ENCODE measurements at regions not wholly inside any gene's neighbourhood (a gene's known extent, or its start where the extent isn't known, plus 50 kb on each side); places are given as distances from the start of the nearest gene placed in this dataset.

- Histone ChIP-seq H3K4me1 (ENCODE audit: control insufficient read depth in 2 of 2, insufficient read depth in 2 of 2, low read length in 1 of 2) (no peaks in the 10 kb centered on the region), H3K27ac (ENCODE audit: low read depth in 2 of 2, low read length in 1 of 2) (no peak overlapping the region), H3K36me3 (ENCODE audit: control insufficient read depth in 2 of 2, insufficient read depth in 2 of 2, low read length in 1 of 2) (no peaks in the 10 kb centered on the region), H3K9me3 (ENCODE audit: control insufficient read depth in 2 of 2, insufficient read depth in 1 of 2, low read depth in 1 of 2, low read length in 1 of 2) (no peaks in the 10 kb centered on the region), H3K4me3 (ENCODE audit: low read depth in 1 of 2, low read length in 2 of 2) (no peak overlapping the region), H3K27me3 (ENCODE audit: control insufficient read depth in 1 of 2, insufficient read depth in 2 of 2, low read length in 2 of 2) (no peaks in the 10 kb centered on the region)
- 66 to 72% methylated on average over 7 of the region's 7 CpGs for WGBS, 2 donors
These were observed 79.8 kb upstream of the PLXNA2 start for GRCh38 chr1:208324005-208324404.

GRCh38 chr1:208326033-208326432, 81.8 kb upstream of the PLXNA2 start:
- no peaks in the 10 kb centered on the region for H3K9me3 ChIP-seq (ENCODE audit: control insufficient read depth in 2 of 2, insufficient read depth in 1 of 2, low read depth in 1 of 2, low read length in 1 of 2)
- H3K36me3 ChIP-seq (ENCODE audit: control insufficient read depth in 2 of 2, insufficient read depth in 2 of 2, low read length in 1 of 2): no peaks in the 10 kb centered on the region
- peaks cover 0 to 4% of the 10 kb centered on the region in 2 donors for H3K27me3 ChIP-seq (ENCODE audit: control insufficient read depth in 1 of 2, insufficient read depth in 2 of 2, low read length in 2 of 2)
- no peaks in the 10 kb centered on the region for H3K4me1 ChIP-seq (ENCODE audit: control insufficient read depth in 2 of 2, insufficient read depth in 2 of 2, low read length in 1 of 2)
- H3K4me3 ChIP-seq (ENCODE audit: low read depth in 1 of 2, low read length in 2 of 2): no peak overlapping the region
- no peak overlapping the region for H3K27ac ChIP-seq (ENCODE audit: low read depth in 2 of 2, low read length in 1 of 2)
- WGBS, 2 donors: 27 to 45% methylated on average over 1 of the region's 1 CpG

- Histone ChIP-seq H3K4me3 (ENCODE audit: low read depth in 1 of 2, low read length in 2 of 2) (no peak overlapping the region), H3K9me3 (ENCODE audit: control insufficient read depth in 2 of 2, insufficient read depth in 1 of 2, low read depth in 1 of 2, low read length in 1 of 2) (no peaks in the 10 kb centered on the region), H3K27ac (ENCODE audit: low read depth in 2 of 2, low read length in 1 of 2) (no peak overlapping the region), H3K36me3 (ENCODE audit: control insufficient read depth in 2 of 2, insufficient read depth in 2 of 2, low read length in 1 of 2) (no peaks in the 10 kb centered on the region), H3K27me3 (ENCODE audit: control insufficient read depth in 1 of 2, insufficient read depth in 2 of 2, low read length in 2 of 2) (peaks cover 0 to 4% of the 10 kb centered on the region in 2 donors), H3K4me1 (ENCODE audit: control insufficient read depth in 2 of 2, insufficient read depth in 2 of 2, low read length in 1 of 2) (no peaks in the 10 kb centered on the region)
- 91% methylated on average over 2 of the region's 2 CpGs for WGBS, 2 donors
These were observed 85.1 kb upstream of the PLXNA2 start for GRCh38 chr1:208329300-208329699.

- H3K4me3 ChIP-seq (ENCODE audit: low read depth in 1 of 2, low read length in 2 of 2): no peak overlapping the region
- WGBS, 2 donors: 62 to 66% methylated on average over 6 of the region's 6 CpGs
- peaks cover 0 to 4% of the 10 kb centered on the region in 2 donors for H3K27me3 ChIP-seq (ENCODE audit: control insufficient read depth in 1 of 2, insufficient read depth in 2 of 2, low read length in 2 of 2)
- no peaks in the 10 kb centered on the region for H3K9me3 ChIP-seq (ENCODE audit: control insufficient read depth in 2 of 2, insufficient read depth in 1 of 2, low read depth in 1 of 2, low read length in 1 of 2)
- H3K36me3 ChIP-seq (ENCODE audit: control insufficient read depth in 2 of 2, insufficient read depth in 2 of 2, low read length in 1 of 2): no peaks in the 10 kb centered on the region
- H3K4me1 ChIP-seq (ENCODE audit: control insufficient read depth in 2 of 2, insufficient read depth in 2 of 2, low read length in 1 of 2): no peaks in the 10 kb centered on the region
- H3K27ac ChIP-seq (ENCODE audit: low read depth in 2 of 2, low read length in 1 of 2): no peak overlapping the region
These were observed 88.0 kb upstream of the PLXNA2 start for GRCh38 chr1:208332036-208332773.

GRCh38 chr1:208332774-208333126, 88.6 kb upstream of the PLXNA2 start:
- WGBS, 2 donors: 31 to 32% methylated on average over 1 of the region's 1 CpG
- Histone ChIP-seq H3K4me1 (ENCODE audit: control insufficient read depth in 2 of 2, insufficient read depth in 2 of 2, low read length in 1 of 2) (no peaks in the 10 kb centered on the region), H3K9me3 (ENCODE audit: control insufficient read depth in 2 of 2, insufficient read depth in 1 of 2, low read depth in 1 of 2, low read length in 1 of 2) (no peaks in the 10 kb centered on the region), H3K4me3 (ENCODE audit: low read depth in 1 of 2, low read length in 2 of 2) (no peak overlapping the region), H3K27me3 (ENCODE audit: control insufficient read depth in 1 of 2, insufficient read depth in 2 of 2, low read length in 2 of 2) (peaks cover 0 to 4% of the 10 kb centered on the region in 2 donors), H3K27ac (ENCODE audit: low read depth in 2 of 2, low read length in 1 of 2) (no peak overlapping the region), H3K36me3 (ENCODE audit: control insufficient read depth in 2 of 2, insufficient read depth in 2 of 2, low read length in 1 of 2) (no peaks in the 10 kb centered on the region)

- H3K4me1 ChIP-seq (ENCODE audit: control insufficient read depth in 2 of 2, insufficient read depth in 2 of 2, low read length in 1 of 2): no peaks in the 10 kb centered on the region
- WGBS, 2 donors: 90 to 92% methylated on average over 2 of the region's 2 CpGs
- H3K27me3 ChIP-seq (ENCODE audit: control insufficient read depth in 1 of 2, insufficient read depth in 2 of 2, low read length in 2 of 2): peaks cover 0 to 4% of the 10 kb centered on the region in 2 donors
These were observed 89.5 kb upstream of the PLXNA2 start for GRCh38 chr1:208333676-208334075.

GRCh38 chr1:208335371-208336136, 91.4 kb upstream of the PLXNA2 start:
- whole genome bisulfite sequencing, 2 donors: 74% methylated on average over 9 of the region's 9 CpGs
- Histone ChIP-seq H3K27ac (ENCODE audit: low read depth in 2 of 2, low read length in 1 of 2) (no peak overlapping the region), H3K36me3 (ENCODE audit: control insufficient read depth in 2 of 2, insufficient read depth in 2 of 2, low read length in 1 of 2) (no peaks in the 10 kb centered on the region)

More at GRCh38 chr1:208333676-208334075, 89.5 kb upstream of the PLXNA2 start:
- Histone ChIP-seq H3K36me3 (ENCODE audit: control insufficient read depth in 2 of 2, insufficient read depth in 2 of 2, low read length in 1 of 2) (no peaks in the 10 kb centered on the region), H3K4me3 (ENCODE audit: low read depth in 1 of 2, low read length in 2 of 2) (no peak overlapping the region), H3K27ac (ENCODE audit: low read depth in 2 of 2, low read length in 1 of 2) (no peak overlapping the region), H3K9me3 (ENCODE audit: control insufficient read depth in 2 of 2, insufficient read depth in 1 of 2, low read depth in 1 of 2, low read length in 1 of 2) (no peaks in the 10 kb centered on the region)

GRCh38 chr1:208336137-208336518, 91.9 kb upstream of the PLXNA2 start:
- no peak overlapping the region for H3K27ac ChIP-seq (ENCODE audit: low read depth in 2 of 2, low read length in 1 of 2)
- WGBS, 2 donors: 86 to 88% methylated on average over 6 of the region's 6 CpGs
- H3K36me3 ChIP-seq (ENCODE audit: control insufficient read depth in 2 of 2, insufficient read depth in 2 of 2, low read length in 1 of 2): no peaks in the 10 kb centered on the region
- no peaks in the 10 kb centered on the region for H3K4me1 ChIP-seq (ENCODE audit: control insufficient read depth in 2 of 2, insufficient read depth in 2 of 2, low read length in 1 of 2)
- no peak overlapping the region for H3K4me3 ChIP-seq (ENCODE audit: low read depth in 1 of 2, low read length in 2 of 2)
- no peaks in the 10 kb centered on the region for H3K27me3 ChIP-seq (ENCODE audit: control insufficient read depth in 1 of 2, insufficient read depth in 2 of 2, low read length in 2 of 2)
- no peaks in the 10 kb centered on the region for H3K9me3 ChIP-seq (ENCODE audit: control insufficient read depth in 2 of 2, insufficient read depth in 1 of 2, low read depth in 1 of 2, low read length in 1 of 2)

More at GRCh38 chr1:208335371-208336136, 91.4 kb upstream of the PLXNA2 start:
- Histone ChIP-seq H3K4me1 (ENCODE audit: control insufficient read depth in 2 of 2, insufficient read depth in 2 of 2, low read length in 1 of 2) (no peaks in the 10 kb centered on the region), H3K9me3 (ENCODE audit: control insufficient read depth in 2 of 2, insufficient read depth in 1 of 2, low read depth in 1 of 2, low read length in 1 of 2) (no peaks in the 10 kb centered on the region), H3K4me3 (ENCODE audit: low read depth in 1 of 2, low read length in 2 of 2) (no peak overlapping the region), H3K27me3 (ENCODE audit: control insufficient read depth in 1 of 2, insufficient read depth in 2 of 2, low read length in 2 of 2) (no peaks in the 10 kb centered on the region)

- Histone ChIP-seq H3K36me3 (ENCODE audit: control insufficient read depth in 2 of 2, insufficient read depth in 2 of 2, low read length in 1 of 2) (no peaks in the 10 kb centered on the region), H3K27ac (ENCODE audit: low read depth in 2 of 2, low read length in 1 of 2) (no peak overlapping the region), H3K9me3 (ENCODE audit: control insufficient read depth in 2 of 2, insufficient read depth in 1 of 2, low read depth in 1 of 2, low read length in 1 of 2) (no peaks in the 10 kb centered on the region), H3K27me3 (ENCODE audit: control insufficient read depth in 1 of 2, insufficient read depth in 2 of 2, low read length in 2 of 2) (no peaks in the 10 kb centered on the region), H3K4me1 (ENCODE audit: control insufficient read depth in 2 of 2, insufficient read depth in 2 of 2, low read length in 1 of 2) (no peaks in the 10 kb centered on the region), H3K4me3 (ENCODE audit: low read depth in 1 of 2, low read length in 2 of 2) (no peak overlapping the region)
- WGBS, 2 donors: 73 to 75% methylated on average over 2 of the region's 2 CpGs
These were observed 95.7 kb upstream of the PLXNA2 start for GRCh38 chr1:208339911-208340310.

Measured in esophagus (tissue), 2 donors.